ENCODE measurements at regions not wholly inside any gene's neighbourhood (a gene's known extent, or its start where the extent isn't known, plus 50 kb on each side); places are given as distances from the start of the nearest gene placed in this dataset.
"Not testable (repeated sequence)": the region's sequence is repeated elsewhere in the genome, so short reads cannot be mapped to it uniquely, and the experiment has no call there.

GRCh38 chr6:82419132-82419581 lies 55.5 kb downstream of the TPBG start:
- DNase-seq: no peak

- no peak for DNase-seq
Measured at GRCh38 chr6:82419859-82420258, 56.2 kb downstream of the TPBG start.

GRCh38 chr6:82430611-82431010 lies 67.0 kb downstream of the TPBG start:
- DNase-seq: no peak

- no peak for DNase-seq
Measured at GRCh38 chr6:82436740-82437139, 73.1 kb downstream of the TPBG start.

GRCh38 chr6:82437701-82438100 lies 74.1 kb downstream of the TPBG start:
- DNase-seq: no peak

- no peak for DNase-seq
Measured at GRCh38 chr6:82441047-82441855, 77.6 kb downstream of the TPBG start.

- DNase-seq: no peak
Measured at GRCh38 chr6:82442061-82442719, 78.6 kb downstream of the TPBG start.

- no peak for DNase-seq
Measured at GRCh38 chr6:82458147-82458546, 94.5 kb downstream of the TPBG start.

- DNase-seq: no peak
Measured at GRCh38 chr6:82458705-82459104, 95.1 kb downstream of the TPBG start.

GRCh38 chr6:82461536-82461935 lies 97.9 kb downstream of the TPBG start:
- DNase-seq: no peak

- DNase-seq: no peak
Measured at GRCh38 chr6:82467338-82467737, 103.7 kb downstream of the TPBG start.

GRCh38 chr6:82470123-82470522 lies 106.5 kb downstream of the TPBG start:
- DNase-seq: not testable (repeated sequence)

GRCh38 chr6:82475106-82475505 lies 111.5 kb downstream of the TPBG start:
- DNase-seq: not testable (repeated sequence)

GRCh38 chr6:82484001-82484400 lies 120.4 kb downstream of the TPBG start:
- no peak for DNase-seq

- no peak for DNase-seq
Measured at GRCh38 chr6:82484737-82485626, 121.4 kb downstream of the TPBG start.

GRCh38 chr6:82487895-82488294 lies 124.3 kb downstream of the TPBG start:
- no peak for DNase-seq

GRCh38 chr6:82488403-82488802 lies 124.8 kb downstream of the TPBG start:
- DNase-seq: no peak

- DNase-seq: no peak
Measured at GRCh38 chr6:82492134-82492533, 128.5 kb downstream of the TPBG start.

- DNase-seq: no peak
Measured at GRCh38 chr6:82493467-82493866, 129.8 kb downstream of the TPBG start.

GRCh38 chr6:82494367-82494766 lies 130.8 kb downstream of the TPBG start:
- DNase-seq: no peak

- not testable (repeated sequence) for DNase-seq
Measured at GRCh38 chr6:82501901-82502300, 138.3 kb downstream of the TPBG start.

GRCh38 chr6:82506526-82506925 lies 142.9 kb downstream of the TPBG start:
- no peak for DNase-seq

- DNase-seq: no peak
Measured at GRCh38 chr6:82507112-82507511, 143.5 kb downstream of the TPBG start.
